H1 (cell line): ENCODE measurements at regions not wholly inside any gene's neighbourhood (a gene's known extent, or its start where the extent isn't known, plus 50 kb on each side); places are given as distances from the start of the nearest gene placed in this dataset.

Source experiments
- CTCF ChIA-PET: fragments of 300-600 bp; sonication (Branson Sonifier 250); formaldehyde crosslinking; loops from one replicate; lab custom pipeline; 2021; ENCODE audit not compliant: partially characterized antibody; lab: Charles Lee
- POLR2A ChIA-PET: fragments of 300-600 bp; sonication (Branson Sonifier 250); formaldehyde crosslinking; loops from one replicate; lab custom pipeline; 2021; ENCODE audit warnings: inconsistent platforms; ENCODE audit not compliant: partially characterized antibody; lab: Charles Lee
- DNase-seq, 2 experiments: peaks; one replicate each; pipeline versions ENCODE4 v3.0.0 to v3.0.0-alpha.2; 2010 to 2022; ENCODE audit warnings: low spot score in 2 of 2, low read depth in 1 of 2, mixed read lengths in 1 of 2
- FAIRE-seq: peaks from 2 replicates; lab custom pipeline; 2011; peaks lifted over from hg19 to GRCh38; lab: Jason Lieb, UNC
- H2AFZ ChIP-seq: 2 replicates; pipeline ENCODE4 v1.8.1; 2012; ENCODE audit warnings: low read length, inconsistent platforms
- H2AK5ac ChIP-seq: 2 replicates; pipeline ENCODE4 v1.6.1; 2013; ENCODE audit warnings: low read depth, low read length
- H2BK120ac ChIP-seq: replicated peaks from 2 replicates; pipeline ENCODE3; 2013; ENCODE audit warnings: low read depth, low read length, inconsistent platforms
- H2BK12ac ChIP-seq: 2 replicates; pipeline ENCODE4 v1.6.1; 2013; ENCODE audit warnings: low read depth, low read length
- H2BK15ac ChIP-seq: 2 replicates; pipeline ENCODE4 v1.6.1; 2013; ENCODE audit warnings: low read length
- H2BK20ac ChIP-seq: 2 replicates; pipeline ENCODE4 v1.6.1; 2013; ENCODE audit warnings: low read length
- H2BK5ac ChIP-seq: 2 replicates; pipeline ENCODE4 v1.6.1; 2013; ENCODE audit warnings: low read depth, low read length
- H3K14ac ChIP-seq: 2 replicates; pipeline ENCODE4 v1.6.1; 2013; ENCODE audit warnings: inconsistent platforms; ENCODE audit not compliant: insufficient read length
- H3K18ac ChIP-seq: 2 replicates; pipeline ENCODE4 v1.6.1; 2013; ENCODE audit warnings: low read length; ENCODE audit errors: extremely low read depth
- H3K23ac ChIP-seq: 2 replicates; pipeline ENCODE4 v1.6.1; 2013; ENCODE audit warnings: inconsistent platforms; ENCODE audit not compliant: insufficient read length
- H3K23me2 ChIP-seq: 2 replicates; pipeline ENCODE4 v1.6.1; 2013; ENCODE audit warnings: low read depth, low read length
- H3K27ac ChIP-seq: 2 replicates; pipeline ENCODE4 v1.6.1; 2011; ENCODE audit warnings: low read depth, low read length, inconsistent platforms
- H3K27me3 ChIP-seq, 4 experiments: replicated peaks in 1 of 4; 1 replicate in 1 of 4; 2 replicates in 3 of 4; pipeline versions ENCODE4 v1.6.1 to v1.8.1; 2011 to 2013; ENCODE audit warnings: low read length in 3 of 4, mild to moderate bottlenecking in 3 of 4, inconsistent platforms in 2 of 4, mixed read lengths in 2 of 4, moderate library complexity in 1 of 4; ENCODE audit not compliant: control insufficient read depth in 3 of 4, insufficient read depth in 3 of 4; ENCODE audit errors: extremely low read depth in 1 of 4
- H3K36me3 ChIP-seq, 4 experiments: 2 replicates each; pipeline versions ENCODE4 v1.6.1 to v1.8.1; 2011 to 2013; ENCODE audit warnings: mild to moderate bottlenecking in 4 of 4, low read length in 3 of 4, moderate library complexity in 2 of 4, control low read depth in 1 of 4, inconsistent platforms in 1 of 4; ENCODE audit not compliant: insufficient read depth in 4 of 4, control insufficient read depth in 2 of 4
- H3K4ac ChIP-seq: replicated peaks from 2 replicates; pipeline ENCODE3; 2013; ENCODE audit warnings: low read length, low read depth, mixed read lengths, inconsistent platforms; ENCODE audit not compliant: insufficient read length
- H3K4me1 ChIP-seq, 4 experiments: replicated peaks in 1 of 4; 1 replicate in 1 of 4; 2 replicates in 3 of 4; pipeline versions ENCODE4 v1.6.1 to v1.8.1; 2011 to 2013; ENCODE audit warnings: low read length in 3 of 4, inconsistent platforms in 2 of 4, mixed read lengths in 1 of 4; ENCODE audit not compliant: insufficient read depth in 4 of 4, control insufficient read depth in 3 of 4
- H3K4me2 ChIP-seq, 2 experiments: 2 replicates each; pipeline versions ENCODE4 v1.6.1 to v1.8.1; 2011 to 2013; ENCODE audit warnings: low read depth in 2 of 2, low read length in 2 of 2, control low read depth in 1 of 2, inconsistent platforms in 1 of 2, mild to moderate bottlenecking in 1 of 2; ENCODE audit not compliant: insufficient read depth in 1 of 2
- H3K4me3 ChIP-seq, 4 experiments: fragments of 200-600, 300-600 bp in 1 of 4; sonication (generic), shearing (Covaris generic), sonication (Bioruptor Twin) in 1 of 4; 2 replicates each; pipeline versions ENCODE4 v1.5.1 to v1.8.1; 2011 to 2016; ENCODE audit warnings: low read length in 4 of 4, low read depth in 3 of 4, control low read depth in 2 of 4, inconsistent platforms in 2 of 4, mild to moderate bottlenecking in 2 of 4, mixed read lengths in 1 of 4, moderate library complexity in 1 of 4; ENCODE audit not compliant: insufficient read depth in 2 of 4; ENCODE audit errors: extremely low read depth in 1 of 4
- H3K56ac ChIP-seq: replicated peaks from 2 replicates; pipeline ENCODE3; 2013; ENCODE audit warnings: low read depth, mild to moderate bottlenecking, mixed read lengths, low read length, inconsistent platforms; ENCODE audit not compliant: insufficient read length
- H3K79me1 ChIP-seq: 2 replicates; pipeline ENCODE4 v1.6.1; 2013; ENCODE audit warnings: low read depth, low read length, control low read depth
- H3K79me2 ChIP-seq, 2 experiments: 2 replicates each; pipeline versions ENCODE4 v1.6.1 to v1.8.1; 2012 to 2013; ENCODE audit warnings: low read length in 2 of 2, mild to moderate bottlenecking in 2 of 2, inconsistent platforms in 1 of 2; ENCODE audit not compliant: insufficient read depth in 2 of 2, control insufficient read depth in 1 of 2
- H3K9ac ChIP-seq, 4 experiments: replicated peaks in 1 of 4; 1 replicate in 1 of 4; 2 replicates in 3 of 4; pipeline versions ENCODE4 v1.6.1 to v1.8.1; 2011 to 2013; ENCODE audit warnings: low read depth in 3 of 4, low read length in 3 of 4, control low read depth in 2 of 4, mild to moderate bottlenecking in 2 of 4, moderate library complexity in 2 of 4, inconsistent platforms in 1 of 4; ENCODE audit errors: extremely low read depth in 1 of 4
- H3K9me3 ChIP-seq, 2 experiments: 2 replicates each; pipeline versions ENCODE4 v1.6.1 to v1.8.1; 2012 to 2013; ENCODE audit warnings: mild to moderate bottlenecking in 2 of 2, moderate library complexity in 2 of 2, control low read depth in 1 of 2, inconsistent platforms in 1 of 2, low read depth in 1 of 2, low read length in 1 of 2, mixed read lengths in 1 of 2; ENCODE audit not compliant: insufficient read depth in 2 of 2
- H4K20me1 ChIP-seq, 2 experiments: replicated peaks in 1 of 2; 2 replicates each; pipeline versions ENCODE3 to v1.8.1; 2011 to 2013; ENCODE audit warnings: inconsistent platforms in 2 of 2, low read length in 2 of 2, mild to moderate bottlenecking in 1 of 2; ENCODE audit not compliant: insufficient read depth in 2 of 2, control insufficient read depth in 1 of 2
- H4K5ac ChIP-seq: 2 replicates; pipeline ENCODE4 v1.6.1; 2013; ENCODE audit warnings: low read length, low read depth, mixed read lengths, inconsistent platforms; ENCODE audit not compliant: insufficient read length
- H4K8ac ChIP-seq: 2 replicates; pipeline ENCODE4 v1.8.0; 2013; ENCODE audit warnings: mild to moderate bottlenecking, moderate library complexity, low read length, inconsistent platforms; ENCODE audit not compliant: insufficient read depth; ENCODE audit errors: extremely low read depth
- H4K91ac ChIP-seq: replicated peaks from 2 replicates; pipeline ENCODE3; 2013; ENCODE audit warnings: low read length, mixed read lengths, inconsistent platforms; ENCODE audit not compliant: insufficient read length
- WGBS, 2 experiments: shearing (Covaris generic) in 1 of 2; methylation state at CpG; one replicate each; pipeline versions ENCODE4 v1.1.6 to v1.1.7; 2013 to 2015; ENCODE audit warnings: low lambda C conversion rate in 2 of 2, mixed read lengths in 2 of 2, inconsistent platforms in 1 of 2, low coverage in 1 of 2, missing lambda C conversion rate in 1 of 2; ENCODE audit not compliant: insufficient replicate concordance in 2 of 2, insufficient coverage in 1 of 2, insufficient read length in 1 of 2; ENCODE audit errors: extremely low coverage in 1 of 2, missing lambda C conversion rate in 1 of 2; 5-methylcytosine and 5-hydroxymethylcytosine counted together
- TF ChIP-seq, protein P1 (sequence below): fragments of 300-600 bp; sonication (generic); IDR thresholded peaks from 2 replicates; pipeline ENCODE4 v1.7.1; 2012; ENCODE audit warnings: low read length, moderate library complexity, mild to moderate bottlenecking, inconsistent platforms; ENCODE audit not compliant: insufficient replicate concordance

DNA sequence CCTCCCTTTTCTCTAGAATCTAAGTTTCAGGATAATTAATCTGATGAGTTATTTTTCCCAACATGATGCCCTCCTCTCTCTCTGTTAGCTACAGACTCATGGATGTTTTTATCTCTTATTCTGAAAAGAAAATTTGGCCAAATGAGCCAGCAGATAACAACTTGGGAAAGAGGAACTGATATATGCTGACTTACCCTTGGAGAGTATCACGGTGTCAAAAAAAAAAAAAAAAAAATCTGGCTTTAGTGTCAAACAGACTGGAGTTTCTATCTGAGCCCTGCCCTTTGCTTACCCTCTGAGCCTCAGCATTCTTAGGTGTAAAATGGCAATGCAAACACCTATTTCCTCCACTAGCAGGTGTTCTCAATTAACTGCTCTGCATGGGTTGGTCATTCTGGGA, 190.4 kb downstream of the AHR start:
- H3K79me2 ChIP-seq, result no peaks in the 10 kb centered on the region
- no peak overlapping the region for H3K18ac ChIP-seq
- DNase-seq, result no peak
- 0 out of 7 replicates have a peak, but pooled peaks cover 0 to 2% (median 0%) of the 10 kb centered on the region in 4 experiments for H3K4me1 ChIP-seq
- no peak overlapping the region for H4K5ac ChIP-seq
- FAIRE-seq, result no peak
- H2BK20ac ChIP-seq, result no peak overlapping the region
- no peak overlapping the region for H3K4me2 ChIP-seq
- H3K36me3 ChIP-seq, result no peaks in the 10 kb centered on the region
- no peak overlapping the region for H2BK12ac ChIP-seq
- no peak overlapping the region for H3K9ac ChIP-seq
- no peak overlapping the region for H2AFZ ChIP-seq
- H3K27me3 ChIP-seq, result no peaks in the 10 kb centered on the region
- H4K20me1 ChIP-seq, result no peaks in the 10 kb centered on the region
- no peak overlapping the region for H4K91ac ChIP-seq
- H3K23ac ChIP-seq, result no peak overlapping the region
- H3K9me3 ChIP-seq, result no peaks in the 10 kb centered on the region
- CTCF ChIA-PET, result interaction anchor here (1.2 to 2.3 kb wide), 2 partner anchors 13 to 181 kb away, joined by 3 to 10 read pairs; no protein-coding TSS in a partner anchor
- H2BK15ac ChIP-seq, result no peak overlapping the region
- no peak overlapping the region for H4K8ac ChIP-seq
- H3K27ac ChIP-seq, result no peak overlapping the region
- 100% methylated on average over 1 of the region's 1 CpG; no CpG with 5 or more reads in 1 of the 2 experiments for WGBS, 2 experiments
- POLR2A ChIA-PET, result no interaction called here
- no peak overlapping the region for H3K4me3 ChIP-seq
- no peak overlapping the region for H2BK120ac ChIP-seq
- no peaks in the 10 kb centered on the region for H3K23me2 ChIP-seq
- H3K4ac ChIP-seq, result no peak overlapping the region
- H2AK5ac ChIP-seq, result no peak overlapping the region
- no peak overlapping the region for H3K14ac ChIP-seq
- H2BK5ac ChIP-seq, result no peak overlapping the region
- H3K79me1 ChIP-seq, result no peaks in the 10 kb centered on the region
- no peak overlapping the region for H3K56ac ChIP-seq
- TF ChIP-seq, protein P1, sequence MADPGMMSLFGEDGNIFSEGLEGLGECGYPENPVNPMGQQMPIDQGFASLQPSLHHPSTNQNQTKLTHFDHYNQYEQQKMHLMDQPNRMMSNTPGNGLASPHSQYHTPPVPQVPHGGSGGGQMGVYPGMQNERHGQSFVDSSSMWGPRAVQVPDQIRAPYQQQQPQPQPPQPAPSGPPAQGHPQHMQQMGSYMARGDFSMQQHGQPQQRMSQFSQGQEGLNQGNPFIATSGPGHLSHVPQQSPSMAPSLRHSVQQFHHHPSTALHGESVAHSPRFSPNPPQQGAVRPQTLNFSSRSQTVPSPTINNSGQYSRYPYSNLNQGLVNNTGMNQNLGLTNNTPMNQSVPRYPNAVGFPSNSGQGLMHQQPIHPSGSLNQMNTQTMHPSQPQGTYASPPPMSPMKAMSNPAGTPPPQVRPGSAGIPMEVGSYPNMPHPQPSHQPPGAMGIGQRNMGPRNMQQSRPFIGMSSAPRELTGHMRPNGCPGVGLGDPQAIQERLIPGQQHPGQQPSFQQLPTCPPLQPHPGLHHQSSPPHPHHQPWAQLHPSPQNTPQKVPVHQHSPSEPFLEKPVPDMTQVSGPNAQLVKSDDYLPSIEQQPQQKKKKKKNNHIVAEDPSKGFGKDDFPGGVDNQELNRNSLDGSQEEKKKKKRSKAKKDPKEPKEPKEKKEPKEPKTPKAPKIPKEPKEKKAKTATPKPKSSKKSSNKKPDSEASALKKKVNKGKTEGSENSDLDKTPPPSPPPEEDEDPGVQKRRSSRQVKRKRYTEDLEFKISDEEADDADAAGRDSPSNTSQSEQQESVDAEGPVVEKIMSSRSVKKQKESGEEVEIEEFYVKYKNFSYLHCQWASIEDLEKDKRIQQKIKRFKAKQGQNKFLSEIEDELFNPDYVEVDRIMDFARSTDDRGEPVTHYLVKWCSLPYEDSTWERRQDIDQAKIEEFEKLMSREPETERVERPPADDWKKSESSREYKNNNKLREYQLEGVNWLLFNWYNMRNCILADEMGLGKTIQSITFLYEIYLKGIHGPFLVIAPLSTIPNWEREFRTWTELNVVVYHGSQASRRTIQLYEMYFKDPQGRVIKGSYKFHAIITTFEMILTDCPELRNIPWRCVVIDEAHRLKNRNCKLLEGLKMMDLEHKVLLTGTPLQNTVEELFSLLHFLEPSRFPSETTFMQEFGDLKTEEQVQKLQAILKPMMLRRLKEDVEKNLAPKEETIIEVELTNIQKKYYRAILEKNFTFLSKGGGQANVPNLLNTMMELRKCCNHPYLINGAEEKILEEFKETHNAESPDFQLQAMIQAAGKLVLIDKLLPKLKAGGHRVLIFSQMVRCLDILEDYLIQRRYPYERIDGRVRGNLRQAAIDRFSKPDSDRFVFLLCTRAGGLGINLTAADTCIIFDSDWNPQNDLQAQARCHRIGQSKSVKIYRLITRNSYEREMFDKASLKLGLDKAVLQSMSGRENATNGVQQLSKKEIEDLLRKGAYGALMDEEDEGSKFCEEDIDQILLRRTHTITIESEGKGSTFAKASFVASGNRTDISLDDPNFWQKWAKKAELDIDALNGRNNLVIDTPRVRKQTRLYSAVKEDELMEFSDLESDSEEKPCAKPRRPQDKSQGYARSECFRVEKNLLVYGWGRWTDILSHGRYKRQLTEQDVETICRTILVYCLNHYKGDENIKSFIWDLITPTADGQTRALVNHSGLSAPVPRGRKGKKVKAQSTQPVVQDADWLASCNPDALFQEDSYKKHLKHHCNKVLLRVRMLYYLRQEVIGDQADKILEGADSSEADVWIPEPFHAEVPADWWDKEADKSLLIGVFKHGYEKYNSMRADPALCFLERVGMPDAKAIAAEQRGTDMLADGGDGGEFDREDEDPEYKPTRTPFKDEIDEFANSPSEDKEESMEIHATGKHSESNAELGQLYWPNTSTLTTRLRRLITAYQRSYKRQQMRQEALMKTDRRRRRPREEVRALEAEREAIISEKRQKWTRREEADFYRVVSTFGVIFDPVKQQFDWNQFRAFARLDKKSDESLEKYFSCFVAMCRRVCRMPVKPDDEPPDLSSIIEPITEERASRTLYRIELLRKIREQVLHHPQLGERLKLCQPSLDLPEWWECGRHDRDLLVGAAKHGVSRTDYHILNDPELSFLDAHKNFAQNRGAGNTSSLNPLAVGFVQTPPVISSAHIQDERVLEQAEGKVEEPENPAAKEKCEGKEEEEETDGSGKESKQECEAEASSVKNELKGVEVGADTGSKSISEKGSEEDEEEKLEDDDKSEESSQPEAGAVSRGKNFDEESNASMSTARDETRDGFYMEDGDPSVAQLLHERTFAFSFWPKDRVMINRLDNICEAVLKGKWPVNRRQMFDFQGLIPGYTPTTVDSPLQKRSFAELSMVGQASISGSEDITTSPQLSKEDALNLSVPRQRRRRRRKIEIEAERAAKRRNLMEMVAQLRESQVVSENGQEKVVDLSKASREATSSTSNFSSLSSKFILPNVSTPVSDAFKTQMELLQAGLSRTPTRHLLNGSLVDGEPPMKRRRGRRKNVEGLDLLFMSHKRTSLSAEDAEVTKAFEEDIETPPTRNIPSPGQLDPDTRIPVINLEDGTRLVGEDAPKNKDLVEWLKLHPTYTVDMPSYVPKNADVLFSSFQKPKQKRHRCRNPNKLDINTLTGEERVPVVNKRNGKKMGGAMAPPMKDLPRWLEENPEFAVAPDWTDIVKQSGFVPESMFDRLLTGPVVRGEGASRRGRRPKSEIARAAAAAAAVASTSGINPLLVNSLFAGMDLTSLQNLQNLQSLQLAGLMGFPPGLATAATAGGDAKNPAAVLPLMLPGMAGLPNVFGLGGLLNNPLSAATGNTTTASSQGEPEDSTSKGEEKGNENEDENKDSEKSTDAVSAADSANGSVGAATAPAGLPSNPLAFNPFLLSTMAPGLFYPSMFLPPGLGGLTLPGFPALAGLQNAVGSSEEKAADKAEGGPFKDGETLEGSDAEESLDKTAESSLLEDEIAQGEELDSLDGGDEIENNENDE, result no peak
